GM18526 (cell line): ENCODE measurements at regions not wholly inside any gene's neighbourhood (a gene's known extent, or its start where the extent isn't known, plus 50 kb on each side); places are given as distances from the start of the nearest gene placed in this dataset.

Experiments used
- POLR2A ChIP-seq: IDR thresholded peaks from 3 replicates; pipeline ENCODE4 v1.6.1; 2011; ENCODE audit not compliant: insufficient read length; ENCODE audit errors: extremely low read depth

GRCh38 chr10:31186225-31187000 is 132.6 kb upstream of the ZEB1 start:
- TF ChIP-seq POLR2A = no peak

GRCh38 chr10:31187182-31187581 is 131.8 kb upstream of the ZEB1 start:
- TF ChIP-seq POLR2A = no peak

- no peak for TF ChIP-seq POLR2A
Measured at GRCh38 chr10:31187607-31188210, 131.3 kb upstream of the ZEB1 start.

GRCh38 chr10:31188792-31189406 is 130.1 kb upstream of the ZEB1 start:
- no peak for TF ChIP-seq POLR2A

- no peak for TF ChIP-seq POLR2A
Measured at GRCh38 chr10:31190488-31190887, 128.5 kb upstream of the ZEB1 start.

GRCh38 chr10:31192475-31192874 is 126.5 kb upstream of the ZEB1 start:
- no peak for TF ChIP-seq POLR2A

- TF ChIP-seq POLR2A = no peak
Measured at GRCh38 chr10:31194986-31195385, 124.0 kb upstream of the ZEB1 start.

- TF ChIP-seq POLR2A = no peak
Measured at GRCh38 chr10:31197886-31198285, 121.1 kb upstream of the ZEB1 start.

GRCh38 chr10:31204090-31204489 is 114.9 kb upstream of the ZEB1 start:
- TF ChIP-seq POLR2A = no peak

- TF ChIP-seq POLR2A = no peak
Measured at GRCh38 chr10:31207636-31208035, 111.4 kb upstream of the ZEB1 start.

- no peak for TF ChIP-seq POLR2A
Measured at GRCh38 chr10:31209478-31209877, 109.5 kb upstream of the ZEB1 start.

GRCh38 chr10:31210190-31210589 is 108.8 kb upstream of the ZEB1 start:
- no peak for TF ChIP-seq POLR2A

GRCh38 chr10:31213959-31214358 is 105.1 kb upstream of the ZEB1 start:
- TF ChIP-seq POLR2A = no peak

- no peak for TF ChIP-seq POLR2A
Measured at GRCh38 chr10:31215052-31215451, 104.0 kb upstream of the ZEB1 start.

GRCh38 chr10:31219306-31219705 is 99.7 kb upstream of the ZEB1 start:
- no peak for TF ChIP-seq POLR2A

GRCh38 chr10:31239961-31240360 is 79.1 kb upstream of the ZEB1 start:
- TF ChIP-seq POLR2A = no peak
